Posterior cingulate gyrus (tissue), 11 donors: ENCODE measurements at regions not wholly inside any gene's neighbourhood (a gene's known extent, or its start where the extent isn't known, plus 50 kb on each side); places are given as distances from the start of the nearest gene placed in this dataset.
"Not testable (repeated sequence)": the region's sequence is repeated elsewhere in the genome, so short reads cannot be mapped to it uniquely, and the experiment has no call there.

ENCODE experiments used
- DNase-seq, 10 donors: peaks; one replicate each; pipeline versions ENCODE4 v3.0.0 to v3.0.0-alpha.2; 2020 to 2021; ENCODE audit warnings: mixed read lengths in 3 of 10
- intact Hi-C: fragments of 100-400 bp; cut with DNase I; formaldehyde crosslinking; loops from one replicate; pipeline ENCODE4 v1.15.1; 2023

DNA sequence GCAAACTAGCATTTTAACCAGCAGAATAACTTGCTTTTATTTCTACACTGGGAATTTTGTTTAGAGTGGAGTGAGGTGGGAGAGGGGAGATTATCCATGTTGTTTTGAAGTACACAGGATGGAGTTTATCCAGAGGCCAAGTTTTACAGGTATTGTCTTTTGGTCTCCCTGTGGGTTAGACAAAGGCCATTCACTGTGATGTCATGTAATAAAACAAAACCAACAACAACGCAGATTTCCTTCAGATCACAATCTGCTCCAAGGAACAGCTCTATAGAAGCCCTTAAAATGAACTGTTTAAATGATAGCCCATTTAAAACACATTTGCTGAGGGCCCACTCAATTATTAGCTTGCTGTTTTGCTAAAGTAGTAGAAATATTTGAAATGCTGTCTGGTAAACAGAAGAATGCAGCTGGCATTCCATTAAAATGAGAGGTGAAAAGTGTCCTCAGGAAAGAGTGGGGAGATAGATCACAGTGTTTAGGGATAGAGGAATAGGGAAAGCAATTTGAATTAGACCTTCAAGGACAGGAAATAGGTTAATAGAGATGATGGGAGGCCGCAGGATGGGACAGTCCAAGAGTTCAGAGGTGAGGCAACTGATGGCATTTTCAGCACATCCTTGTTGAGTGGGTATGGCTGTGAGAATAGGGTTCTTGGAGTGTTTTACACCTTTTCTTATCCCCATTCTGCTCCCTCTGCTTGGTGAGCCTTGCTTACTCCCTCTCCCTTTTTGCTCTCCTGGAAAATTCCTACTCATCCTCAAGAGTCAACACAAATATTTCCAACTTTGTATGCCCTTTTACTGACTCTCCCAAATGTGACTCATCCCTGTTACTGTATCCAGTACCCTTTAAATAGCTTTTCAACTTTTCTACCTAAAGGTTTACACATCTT lies 140.1 kb upstream of the NR3C1 start:
- intact Hi-C loops, result no loop called here
- no peak for DNase-seq

DNA sequence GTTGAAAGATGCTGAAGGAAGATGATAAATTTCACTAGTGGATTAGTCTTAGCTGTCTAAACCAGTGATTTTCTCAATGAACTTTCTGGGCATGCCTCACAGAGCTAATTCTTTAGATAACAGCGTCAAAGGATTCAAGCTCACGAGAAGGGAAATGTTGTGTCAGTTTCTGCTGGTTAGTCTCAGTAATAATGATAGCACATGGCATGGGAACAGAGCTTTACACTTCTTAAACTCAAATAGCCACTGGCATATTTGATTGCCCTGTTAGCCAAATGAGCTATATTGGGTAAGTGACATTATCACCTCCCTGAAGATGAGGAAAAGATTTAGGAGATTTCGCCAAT lies 139.3 kb upstream of the NR3C1 start:
- intact Hi-C loops, result no loop called here
- DNase-seq, result no peak

DNA sequence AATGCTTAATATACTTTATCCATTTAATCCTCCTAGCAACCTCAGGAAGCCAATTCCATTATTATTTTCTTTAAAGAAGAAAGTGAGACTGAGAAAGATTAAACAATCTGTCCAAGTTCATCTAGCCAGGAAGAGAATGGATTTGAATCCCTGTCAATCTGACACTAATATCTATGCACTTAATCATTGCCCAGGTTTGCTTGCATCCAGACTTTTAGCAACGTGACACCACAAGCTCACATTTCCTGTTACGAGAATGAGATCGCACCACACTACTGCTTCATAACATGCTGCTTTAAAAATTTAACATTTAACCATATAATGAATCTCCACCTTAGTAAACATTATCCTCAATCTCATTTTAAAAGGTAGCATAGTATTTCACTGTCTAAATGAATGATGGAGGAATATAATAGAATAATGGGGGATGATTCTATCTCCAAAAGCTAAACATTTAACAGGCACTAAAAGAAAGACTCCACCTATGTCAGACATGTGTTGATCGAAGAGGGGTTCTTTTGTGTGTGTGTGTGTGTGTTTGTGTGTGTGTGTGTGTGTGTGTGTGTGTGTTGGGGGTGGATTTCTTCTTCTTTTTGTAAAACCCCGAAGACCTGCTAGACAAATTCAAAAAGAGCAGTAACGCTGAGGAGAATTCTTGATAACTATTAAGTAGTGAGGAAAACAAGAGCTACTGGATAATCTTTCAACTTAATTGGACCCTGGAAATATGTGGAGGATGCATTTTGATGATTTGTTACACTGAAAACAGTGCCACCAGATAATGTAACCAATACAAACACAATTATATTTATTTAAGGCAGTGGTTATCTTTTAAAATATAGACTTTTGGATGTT lies 138.7 kb upstream of the NR3C1 start:
- no peak for DNase-seq
- intact Hi-C loops, result no loop called here

DNA sequence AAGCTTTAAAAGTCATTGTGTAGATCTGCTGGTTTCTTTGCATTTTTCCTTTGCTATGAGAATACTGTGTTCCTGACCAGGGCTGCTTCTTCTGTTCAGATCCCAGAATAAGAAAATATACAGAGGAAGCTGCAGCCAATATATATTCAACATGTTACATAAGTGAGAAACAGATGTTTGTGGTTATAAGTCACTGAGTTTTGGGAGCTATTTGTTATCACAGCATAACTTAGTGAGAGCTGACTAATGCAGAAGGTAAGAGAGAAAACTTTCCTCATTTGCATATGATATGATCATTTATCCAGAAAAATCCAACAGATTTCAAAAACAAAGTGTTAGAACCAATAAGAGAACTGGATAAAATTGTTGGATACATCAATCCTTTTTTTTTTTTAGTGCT lies 136.3 kb upstream of the NR3C1 start:
- DNase-seq, result no peak

DNA sequence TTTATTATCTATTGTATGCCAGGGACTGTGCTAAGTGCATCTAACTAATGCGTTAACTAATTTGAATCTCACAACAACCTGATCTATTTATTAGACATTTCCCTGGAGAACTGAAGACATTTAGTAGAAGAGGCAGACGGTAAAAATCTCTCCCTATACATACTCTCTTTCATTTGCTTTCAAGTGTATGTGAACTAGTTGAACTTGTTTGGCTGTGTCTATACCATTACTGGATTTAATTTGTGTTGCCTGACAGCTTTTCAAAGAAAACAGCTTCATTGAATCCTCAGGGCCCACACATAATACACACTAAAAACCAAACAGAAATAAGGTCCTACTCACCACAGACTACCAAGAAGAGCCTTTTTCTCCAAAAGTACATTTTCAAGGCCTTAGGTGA lies 133.6 kb upstream of the NR3C1 start:
- no peak for DNase-seq
- intact Hi-C loops, result no loop called here

More for the DNA sequence above, 136.3 kb upstream of the NR3C1 start:
- intact Hi-C loops, result no loop called here

DNA sequence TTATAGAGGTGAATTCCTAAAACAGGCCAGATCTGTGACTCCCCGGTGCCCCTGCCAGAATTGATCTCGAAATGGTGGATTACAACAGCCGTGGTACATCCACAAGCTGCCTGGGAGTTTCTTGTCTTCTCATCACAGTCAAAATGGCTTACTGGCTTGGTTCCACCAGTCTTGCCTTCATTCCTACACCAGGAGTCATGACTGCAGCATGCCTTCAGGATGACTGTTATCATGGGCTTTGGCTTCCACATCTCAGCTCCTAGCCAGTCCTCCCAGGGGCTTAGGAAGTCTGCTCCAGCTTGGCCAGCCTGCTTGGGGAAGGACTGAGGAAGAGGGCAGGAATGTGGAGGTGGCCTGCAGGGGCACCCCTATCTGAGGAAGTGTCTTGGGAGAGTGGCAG lies 132.9 kb upstream of the NR3C1 start:
- intact Hi-C loops, result no loop called here

DNA sequence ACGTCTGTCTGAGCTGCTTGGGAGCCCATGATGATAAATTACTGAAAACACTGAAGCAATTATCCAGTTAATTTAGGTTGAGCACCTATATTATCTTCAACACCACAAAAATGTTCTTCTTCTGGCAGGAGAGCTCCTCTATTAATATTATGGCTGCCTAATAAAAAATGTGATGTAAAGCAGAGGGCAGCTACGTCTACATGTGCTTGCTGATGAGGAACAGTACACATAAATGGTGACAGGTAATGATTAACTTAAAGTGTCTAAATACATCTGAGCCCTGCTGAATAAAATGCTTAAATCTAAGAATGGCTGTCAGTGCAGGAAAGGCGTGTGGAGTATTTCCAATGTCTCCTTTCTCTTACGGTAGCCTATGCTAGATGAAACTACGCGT lies 131.3 kb upstream of the NR3C1 start:
- intact Hi-C loops, result no loop called here
- DNase-seq, result no peak

More for the DNA sequence above, 132.9 kb upstream of the NR3C1 start:
- DNase-seq, result peak in 1 of 10 donors; percentile 41

DNA sequence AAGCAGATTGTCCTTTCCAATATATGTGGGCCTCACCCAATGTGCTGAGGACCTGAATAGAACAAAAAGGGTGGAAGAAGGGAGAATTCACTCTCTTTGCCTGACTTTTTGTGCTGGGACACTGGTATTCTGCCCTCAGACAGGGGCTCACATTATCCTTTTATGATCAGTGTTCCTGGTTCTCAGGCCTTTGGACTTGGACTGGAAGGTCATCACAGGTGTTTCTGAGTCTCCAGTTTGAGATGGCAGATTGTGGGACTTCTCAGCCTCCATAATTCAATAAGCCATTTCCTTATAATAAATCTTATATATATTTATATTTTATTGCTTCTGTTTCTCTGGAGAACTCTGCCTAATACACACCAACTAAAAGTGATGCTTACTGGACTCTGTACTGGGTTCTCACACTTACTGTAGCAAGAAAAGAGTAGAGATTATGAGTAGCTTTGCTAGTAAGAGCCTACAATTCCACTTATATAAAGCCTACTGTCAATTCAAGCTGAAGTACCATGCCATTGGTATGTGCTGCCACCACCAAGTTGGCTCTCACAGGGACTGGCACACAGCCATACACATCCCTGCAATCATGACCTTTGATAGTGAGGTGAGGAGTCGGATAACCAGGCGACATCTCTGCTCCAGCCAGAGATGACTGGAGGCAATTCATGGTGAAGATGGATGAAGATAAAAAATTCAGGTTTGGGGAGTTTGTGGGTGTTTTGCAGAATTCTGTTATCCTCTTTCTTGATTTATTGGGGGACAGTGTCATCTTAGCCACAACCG lies 130.7 kb upstream of the NR3C1 start:
- intact Hi-C loops, result no loop called here
- no peak for DNase-seq

DNA sequence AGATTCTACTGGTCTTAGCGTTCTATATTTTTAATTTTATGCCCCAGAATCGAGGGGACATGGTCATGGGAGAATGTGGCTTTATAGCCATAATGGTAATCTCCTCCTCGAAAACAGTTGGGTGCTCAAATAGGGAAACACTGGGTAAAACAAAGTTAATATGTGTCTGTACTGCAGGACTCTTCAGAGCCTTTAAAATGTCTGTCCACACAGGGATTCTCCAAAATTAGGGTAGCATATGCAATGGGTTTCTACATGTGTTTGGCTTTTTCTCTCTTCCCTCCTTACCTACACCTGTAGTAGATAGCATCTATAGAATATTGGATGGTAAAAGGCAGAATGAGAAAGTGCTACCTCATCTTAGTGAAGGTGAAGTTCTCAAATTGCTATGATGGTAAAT lies 130.0 kb upstream of the NR3C1 start:
- DNase-seq, result no peak
- intact Hi-C loops, result no loop called here

DNA sequence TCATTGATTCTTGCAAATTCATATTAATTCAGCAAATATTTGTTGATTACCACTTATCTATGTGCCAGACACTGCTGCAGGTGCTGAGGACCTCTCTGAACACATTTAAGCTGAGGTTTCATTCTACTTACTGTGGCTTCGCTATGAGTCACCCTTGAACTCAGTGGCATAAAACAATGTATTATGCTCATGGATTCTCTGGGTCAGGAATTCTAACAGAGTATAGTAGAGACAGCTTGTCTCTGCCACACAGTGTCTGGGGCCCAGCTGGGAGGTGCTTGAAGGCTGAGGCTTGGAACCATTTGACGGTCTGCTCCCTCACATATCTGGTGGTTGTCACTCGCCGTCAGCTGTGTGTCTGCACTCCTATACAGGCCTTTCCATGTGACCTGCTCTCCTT lies 124.3 kb upstream of the NR3C1 start:
- intact Hi-C loops, result no loop called here
- no peak for DNase-seq

DNA sequence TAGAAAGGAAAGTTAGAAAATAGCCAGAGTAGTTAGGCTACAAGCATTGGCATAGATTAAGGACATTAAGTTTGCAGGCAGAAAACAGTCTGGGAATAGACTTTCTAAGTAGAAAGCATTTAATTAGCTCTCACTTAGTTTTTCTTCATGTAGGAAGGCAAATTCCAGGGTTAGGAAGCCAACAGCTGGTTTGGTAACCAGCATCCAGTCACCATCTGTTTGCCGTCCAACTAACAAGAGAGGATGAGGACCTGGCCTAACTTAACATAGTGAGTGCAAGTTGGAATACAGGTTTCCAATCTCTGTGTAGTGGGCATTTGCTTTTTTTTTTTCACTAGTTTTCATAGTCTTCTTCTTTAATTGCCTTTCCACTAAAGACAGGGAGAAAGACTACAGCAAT lies 121.7 kb upstream of the NR3C1 start:
- intact Hi-C loops, result no loop called here
- no peak for DNase-seq

DNA sequence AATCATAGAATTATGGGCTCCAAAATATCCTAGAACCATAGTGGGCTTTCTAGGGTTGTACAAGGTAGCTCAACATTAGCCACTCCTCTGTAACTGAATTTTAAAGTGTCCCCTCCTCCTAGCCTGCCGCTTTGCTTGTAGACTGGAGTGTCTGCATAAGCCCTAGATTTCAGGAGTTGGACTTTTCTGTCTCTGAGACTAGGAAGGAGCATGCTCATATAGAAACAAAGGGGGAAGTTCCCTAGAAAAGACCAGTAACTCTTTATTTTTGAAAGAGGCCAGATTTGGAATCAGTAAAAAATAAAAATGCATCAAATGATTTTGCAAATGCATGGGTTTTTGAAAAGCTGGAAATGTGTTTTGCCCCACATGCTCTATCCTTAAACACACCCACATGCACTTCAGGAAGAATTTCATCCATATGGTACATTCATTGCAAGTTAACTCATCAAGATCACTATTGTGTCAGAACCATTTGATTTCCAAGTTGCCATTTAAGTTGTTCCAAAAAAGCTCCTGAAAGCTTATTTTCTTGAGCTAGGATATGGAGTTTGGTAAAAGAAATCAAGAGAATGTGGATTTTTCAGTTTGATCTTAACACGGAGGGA lies 121.0 kb upstream of the NR3C1 start:
- intact Hi-C loops, result no loop called here
- no peak for DNase-seq

DNA sequence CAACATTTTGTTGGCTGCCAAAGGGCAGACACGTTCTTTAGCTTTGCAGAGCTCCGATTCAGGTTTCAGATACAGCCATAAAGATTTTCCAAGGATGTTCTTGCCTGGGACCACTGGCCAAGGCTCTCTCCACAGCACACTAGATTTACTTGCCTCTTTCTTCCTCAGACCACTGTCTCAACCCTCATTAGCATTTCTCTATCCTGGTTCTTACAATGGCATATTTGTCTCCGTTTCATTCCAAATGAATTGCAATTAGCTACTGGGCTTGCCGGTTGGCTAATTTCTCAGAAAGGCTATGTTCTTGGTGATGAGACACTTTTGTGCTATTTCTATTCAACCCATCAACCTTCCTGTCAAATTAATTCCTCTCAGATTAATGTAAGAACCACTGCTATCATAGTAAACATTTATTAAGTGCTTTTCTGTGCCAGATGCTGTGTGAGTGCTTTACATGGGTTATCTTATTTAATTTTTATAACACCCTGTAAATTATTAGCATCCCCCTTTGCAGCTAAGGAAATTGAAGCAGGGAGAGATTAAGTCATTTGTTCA lies 118.4 kb upstream of the NR3C1 start:
- no peak for DNase-seq
- intact Hi-C loops, result no loop called here

DNA sequence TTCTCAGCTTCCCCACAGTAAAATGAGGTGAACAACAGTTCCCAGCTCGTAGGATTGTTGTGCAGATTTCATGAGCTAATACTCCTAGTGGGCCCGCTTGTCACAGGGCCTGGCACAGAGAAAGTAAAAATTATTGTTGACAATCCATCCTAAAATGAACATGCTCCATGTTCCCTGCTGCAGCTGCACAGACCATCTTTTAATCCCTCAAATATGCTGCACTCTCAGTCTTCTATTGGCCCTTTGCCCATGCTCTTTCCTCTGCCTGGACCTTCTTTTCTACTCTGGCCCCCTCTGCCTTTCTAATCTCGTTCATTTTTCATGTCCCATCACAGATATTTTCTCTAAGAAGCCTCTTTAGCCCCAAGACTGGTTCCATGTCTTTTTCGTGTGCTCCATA lies 117.7 kb upstream of the NR3C1 start:
- DNase-seq, result no peak
- intact Hi-C loops, result no loop called here

DNA sequence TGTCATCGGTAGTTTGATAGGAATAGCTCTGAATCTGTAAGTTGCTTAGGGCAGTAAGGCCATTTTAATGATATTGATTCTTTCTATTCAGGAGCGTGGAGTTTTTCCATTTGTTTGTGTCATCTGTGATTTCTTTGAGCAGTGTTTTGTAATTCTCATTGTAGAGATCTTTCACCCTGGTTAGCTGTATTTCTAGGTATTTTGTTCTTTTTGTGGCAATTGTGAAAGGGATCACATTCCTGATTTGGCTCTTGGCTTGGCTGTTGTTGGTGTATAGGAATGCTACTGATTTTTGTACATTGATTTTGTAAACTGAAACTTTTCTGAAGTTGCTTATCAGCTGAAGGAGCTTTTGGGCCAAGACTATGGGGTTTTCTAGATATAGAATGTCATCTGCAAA lies 115.7 kb upstream of the NR3C1 start:
- DNase-seq, result not testable (repeated sequence)

DNA sequence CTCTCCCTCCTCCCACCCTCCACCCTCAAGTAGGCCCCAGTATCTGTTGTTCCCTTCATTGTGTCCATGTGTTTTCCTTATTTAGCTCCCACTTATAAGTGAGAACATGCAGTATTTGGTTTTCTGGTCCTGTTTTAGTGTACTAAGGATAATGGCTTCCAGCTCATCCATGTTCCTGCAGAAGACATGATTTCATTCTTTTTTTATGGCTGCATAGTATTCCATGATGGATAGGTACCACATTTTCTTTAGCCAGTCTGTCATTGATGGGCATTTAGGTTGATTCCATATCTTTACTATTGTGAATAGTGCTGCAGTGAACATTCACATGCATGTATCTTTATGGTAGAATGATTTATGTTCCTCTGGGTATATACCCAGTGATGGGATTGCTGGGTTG lies 114.3 kb upstream of the NR3C1 start:
- intact Hi-C loops, DNase-seq: not testable (repeated sequence)

More for the DNA sequence above, 115.7 kb upstream of the NR3C1 start:
- intact Hi-C loops, result not testable (repeated sequence)

DNA sequence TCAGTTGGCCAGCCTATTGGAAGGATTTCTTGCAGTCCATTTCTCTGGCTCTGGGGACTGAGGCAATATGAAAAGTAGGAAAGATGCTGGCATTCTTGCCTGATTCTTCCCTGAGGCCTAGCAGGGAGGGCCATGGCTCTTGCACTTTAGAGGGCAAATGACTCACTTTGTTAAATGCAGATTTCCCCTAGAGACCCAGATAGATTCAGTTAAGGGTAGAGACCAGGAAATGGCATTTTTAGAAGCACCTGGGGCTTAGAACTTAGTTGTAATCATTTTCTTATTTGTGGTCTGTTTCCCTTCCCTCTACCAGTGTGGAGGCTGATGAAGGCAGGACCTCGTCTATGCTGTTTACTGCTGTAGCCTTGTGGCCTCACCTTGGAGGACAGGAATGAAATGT lies 112.8 kb upstream of the NR3C1 start:
- DNase-seq, result no peak
- intact Hi-C loops, result no loop called here

DNA sequence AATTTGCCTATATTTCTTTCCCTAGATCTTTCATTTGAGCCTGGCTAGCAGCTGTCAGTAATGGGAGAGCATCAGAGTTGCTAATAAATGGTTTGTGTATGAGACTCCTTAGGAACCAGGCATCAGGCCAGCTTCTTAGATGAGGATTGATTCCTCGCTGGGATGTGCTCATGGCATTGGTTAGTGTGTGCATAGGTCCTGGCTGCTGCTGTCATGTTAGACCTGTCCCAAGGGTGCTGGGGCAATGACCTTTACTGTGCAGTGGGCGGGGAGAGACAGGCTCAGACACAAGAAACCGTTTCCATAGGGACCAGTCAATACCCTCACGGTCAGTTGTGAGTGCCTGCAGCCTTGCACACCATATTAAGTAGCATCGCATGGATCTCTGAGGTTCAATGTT lies 112.3 kb upstream of the NR3C1 start:
- intact Hi-C loops, result no loop called here
- no peak for DNase-seq

DNA sequence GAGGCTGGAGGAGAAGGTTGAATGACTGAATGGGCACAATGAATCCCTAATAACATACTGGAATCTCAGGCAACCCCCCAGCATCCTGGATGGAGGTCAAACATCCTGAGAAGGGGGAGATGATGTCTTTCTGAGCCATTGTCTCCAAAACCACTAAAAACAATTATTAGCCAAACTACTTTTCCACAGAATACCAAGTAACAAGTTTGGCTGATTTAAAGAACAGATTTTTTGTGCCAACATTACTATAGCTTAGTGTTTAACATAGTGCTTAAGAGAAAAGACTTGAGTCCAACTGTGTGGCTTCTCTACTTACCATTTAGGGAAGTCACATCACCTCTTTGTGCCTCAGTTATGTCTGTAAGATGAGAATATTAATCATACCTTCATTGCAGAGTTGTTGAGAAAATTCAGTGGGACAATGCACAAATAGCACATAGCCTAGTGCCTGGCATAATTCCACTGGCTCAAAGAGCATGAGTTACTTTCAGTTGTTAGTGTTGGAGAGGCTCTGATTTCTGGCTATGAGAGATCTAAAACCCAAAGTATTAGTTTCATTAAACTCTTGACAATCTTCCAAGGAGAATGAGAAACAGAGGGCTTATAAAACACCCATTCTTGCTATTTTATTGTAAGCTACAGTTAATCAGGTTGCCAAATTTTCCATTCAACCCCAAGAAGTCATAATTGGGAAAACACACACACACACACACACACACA lies 111.3 kb upstream of the NR3C1 start:
- DNase-seq, result no peak
- intact Hi-C loops, result no loop called here

DNA sequence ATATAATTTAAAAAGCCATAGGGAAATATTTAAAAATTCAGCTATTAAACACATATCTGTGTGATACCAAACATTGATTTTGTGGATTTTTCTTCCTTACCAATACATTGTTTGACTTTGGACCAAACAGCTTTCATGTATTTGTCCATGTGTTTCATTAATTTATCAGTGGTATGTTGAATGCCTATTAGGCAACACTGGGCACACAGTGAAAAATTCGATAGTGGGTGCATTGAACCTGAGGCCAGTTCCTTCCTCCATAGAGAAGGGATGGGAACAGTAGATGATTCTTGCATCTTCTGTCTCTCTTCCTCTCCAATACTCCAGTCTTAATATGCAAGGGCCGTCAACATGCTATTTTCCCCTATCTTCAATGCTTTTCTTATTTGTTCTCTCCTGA lies 110.2 kb upstream of the NR3C1 start:
- no peak for DNase-seq
- intact Hi-C loops, result no loop called here
